ENCODE measurements at regions not wholly inside any gene's neighbourhood (a gene's known extent, or its start where the extent isn't known, plus 50 kb on each side); places are given as distances from the start of the nearest gene placed in this dataset.
A peak's percentile ranks its signal among the peaks of the same experiment; 100 is the strongest.

DNA sequence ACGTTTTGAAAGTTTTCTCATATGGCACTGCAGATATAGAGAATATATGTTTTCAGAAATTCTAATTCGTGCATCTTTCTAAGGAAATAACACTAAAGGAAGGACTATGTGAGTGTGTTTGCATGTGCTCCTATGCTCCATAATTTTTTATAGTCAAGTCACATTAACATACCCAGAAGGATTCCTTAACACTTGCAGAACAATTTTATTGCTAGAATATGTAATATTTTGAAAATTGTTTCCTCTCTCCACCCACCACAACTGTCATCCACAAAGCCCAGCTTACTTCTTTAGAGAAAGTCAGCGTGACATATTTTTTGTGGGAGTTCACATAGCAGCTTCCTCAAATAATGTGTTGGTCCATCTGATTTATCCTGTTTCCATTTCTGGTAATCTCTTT, 604.6 kb upstream of the MGAT4C start:
- no peak for DNase-seq

DNA sequence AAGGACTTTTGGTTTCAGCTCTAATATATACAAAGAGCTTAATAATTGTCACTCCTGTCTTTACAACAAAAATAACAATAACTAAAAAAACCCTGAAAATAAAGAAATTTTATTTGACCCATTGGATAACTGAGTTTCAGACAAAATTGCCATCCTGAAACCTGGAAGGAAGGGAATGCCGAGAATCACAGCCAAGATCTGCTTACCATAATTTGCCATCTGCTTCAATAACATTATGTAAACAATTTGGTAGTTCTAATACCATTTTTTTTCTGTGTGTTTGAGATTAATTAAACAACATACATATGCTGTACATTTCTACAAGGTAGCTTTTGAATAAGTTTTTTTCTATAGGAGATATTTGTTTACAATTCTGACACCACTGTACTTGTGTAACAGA, 596.3 kb upstream of the MGAT4C start:
- no peak for DNase-seq

- DNase-seq: no peak
These were observed 582.5 kb upstream of the MGAT4C start for GRCh38 chr12:86838711-86839110.

- no peak for DNase-seq
These were observed 582.1 kb upstream of the MGAT4C start for GRCh38 chr12:86838260-86838659.

DNA sequence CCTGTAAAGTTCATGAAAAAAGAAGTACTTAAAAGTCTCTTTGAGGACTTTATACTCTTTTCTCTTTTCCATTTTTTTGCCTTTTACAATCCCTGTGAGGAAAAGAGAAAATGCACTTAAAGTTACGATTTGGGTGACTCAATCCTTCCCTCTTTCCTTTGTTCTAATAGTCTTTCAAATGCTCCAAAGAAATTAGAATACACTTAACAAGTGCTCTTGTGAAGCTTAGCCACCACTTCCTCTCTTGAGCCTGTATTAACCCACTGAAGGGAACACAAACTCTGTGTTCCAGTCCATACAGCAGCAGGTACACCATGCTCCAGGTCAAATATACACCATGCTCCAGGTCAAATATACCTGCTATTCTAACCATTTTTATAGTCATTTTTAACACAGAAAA, 581.1 kb upstream of the MGAT4C start:
- DNase-seq: no peak

DNA sequence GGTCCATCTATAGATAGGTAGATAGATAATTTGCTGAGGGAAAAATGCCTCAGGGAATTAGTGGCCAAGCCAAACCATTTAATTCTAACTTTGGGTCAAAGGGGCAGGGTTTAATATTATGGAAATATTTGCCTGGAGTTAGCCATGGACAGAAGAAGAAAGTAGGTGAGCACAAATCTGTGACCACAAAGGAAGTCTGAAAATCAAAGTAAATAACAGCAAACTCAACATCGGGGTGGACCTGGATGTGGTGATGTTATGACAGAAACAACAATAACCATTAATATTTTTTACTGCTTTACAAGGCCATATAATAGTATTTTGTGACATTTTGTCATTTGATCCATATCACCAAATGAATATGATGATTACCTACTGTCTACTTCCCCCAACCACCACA, 578.0 kb upstream of the MGAT4C start:
- no peak for DNase-seq

DNA sequence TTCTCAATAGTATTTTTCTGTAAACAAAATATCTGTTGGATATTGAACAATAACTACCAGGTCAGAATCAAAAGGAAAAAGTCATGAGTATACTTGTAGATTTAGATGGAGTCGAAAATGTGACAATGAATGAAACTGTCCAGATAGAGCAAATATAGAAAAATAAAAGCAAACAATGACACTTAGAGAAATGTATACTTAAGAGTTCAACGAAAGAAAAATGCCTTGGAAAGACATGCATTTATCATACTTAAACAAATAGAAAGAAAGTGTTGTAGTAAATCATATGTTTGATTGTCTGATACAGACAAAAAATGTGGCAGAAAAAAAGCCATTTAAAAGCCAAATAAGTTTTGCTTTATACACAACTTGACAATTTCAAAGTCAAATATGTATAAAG, 571.2 kb upstream of the MGAT4C start:
- no peak for DNase-seq

DNA sequence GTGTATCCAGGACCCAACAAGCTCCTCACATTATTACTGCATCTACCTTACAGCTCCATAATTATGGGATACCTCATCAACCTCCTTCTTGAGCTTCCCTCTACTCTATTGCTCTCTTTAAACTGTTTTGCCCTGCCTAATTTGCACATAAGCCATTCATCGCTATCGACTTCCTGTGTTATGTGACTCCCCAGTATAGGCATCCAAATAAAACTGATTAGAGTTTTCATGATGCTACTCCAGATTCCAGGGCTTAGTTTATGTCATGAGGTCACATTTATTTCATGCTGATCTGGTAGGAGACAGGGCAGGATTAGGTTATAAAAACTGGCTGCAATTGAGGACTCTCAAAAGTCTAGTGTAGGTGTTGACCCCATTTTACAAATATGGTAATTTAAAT, 569.9 kb upstream of the MGAT4C start:
- DNase-seq: no peak

- peak; percentile 51 for DNase-seq
These were observed 545.2 kb upstream of the MGAT4C start for GRCh38 chr12:86801439-86801838.

- no peak for DNase-seq
These were observed 543.4 kb upstream of the MGAT4C start for GRCh38 chr12:86799616-86800015.

DNA sequence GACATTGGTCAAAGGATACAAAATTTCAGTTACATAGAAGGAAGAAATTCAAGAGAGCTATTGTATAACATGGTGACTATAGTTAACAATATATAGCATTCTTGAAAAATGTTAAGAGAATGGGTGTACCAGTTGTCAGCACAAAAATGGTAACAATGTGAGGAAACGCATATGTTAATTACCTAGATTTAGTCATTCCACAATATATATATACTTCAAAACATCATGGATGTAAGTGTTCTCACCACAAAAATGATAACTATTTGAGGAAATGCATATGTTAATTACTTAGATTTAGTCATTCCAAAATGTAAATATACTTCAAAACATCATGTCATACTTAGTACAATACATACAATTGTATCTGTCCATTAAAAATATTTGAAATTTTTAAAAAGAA, 540.4 kb upstream of the MGAT4C start:
- DNase-seq: no peak

DNA sequence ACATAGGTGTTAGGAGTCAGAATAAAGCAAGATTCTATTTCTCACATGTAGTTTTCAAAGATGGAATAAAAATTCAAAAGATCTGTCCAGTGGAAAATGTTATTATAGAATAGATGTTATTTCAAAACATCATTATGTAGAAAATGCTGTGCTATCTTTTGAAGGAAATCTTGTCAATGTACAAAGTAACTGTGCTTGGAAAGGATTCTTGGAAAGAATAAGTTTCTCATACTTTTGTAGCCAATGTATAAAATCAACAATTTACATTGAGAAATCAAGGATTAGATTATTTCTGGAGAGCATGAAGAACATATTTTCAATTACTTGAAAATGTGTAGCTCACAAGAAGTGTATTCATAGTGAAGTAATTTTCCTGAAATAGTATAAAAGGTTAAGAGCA, 532.5 kb upstream of the MGAT4C start:
- DNase-seq: no peak

DNA sequence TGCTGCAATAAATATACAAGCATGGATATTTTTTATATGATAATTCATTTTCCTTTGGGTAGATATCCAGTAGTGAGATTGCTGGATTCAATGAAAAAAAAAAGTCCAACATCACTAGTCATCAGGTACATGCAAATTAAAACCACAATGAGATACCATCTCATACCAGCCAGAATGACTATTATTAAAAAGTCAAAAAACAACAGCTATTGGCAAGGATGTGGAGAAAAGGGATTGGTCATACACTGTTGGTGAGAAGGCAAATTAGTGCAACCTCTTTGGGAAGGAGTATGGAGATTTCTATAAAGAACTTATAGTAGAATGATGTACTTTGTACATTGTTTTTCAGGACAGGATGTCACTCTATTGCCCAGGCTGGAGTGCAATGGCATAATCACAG, 531.2 kb upstream of the MGAT4C start:
- no peak for DNase-seq

DNA sequence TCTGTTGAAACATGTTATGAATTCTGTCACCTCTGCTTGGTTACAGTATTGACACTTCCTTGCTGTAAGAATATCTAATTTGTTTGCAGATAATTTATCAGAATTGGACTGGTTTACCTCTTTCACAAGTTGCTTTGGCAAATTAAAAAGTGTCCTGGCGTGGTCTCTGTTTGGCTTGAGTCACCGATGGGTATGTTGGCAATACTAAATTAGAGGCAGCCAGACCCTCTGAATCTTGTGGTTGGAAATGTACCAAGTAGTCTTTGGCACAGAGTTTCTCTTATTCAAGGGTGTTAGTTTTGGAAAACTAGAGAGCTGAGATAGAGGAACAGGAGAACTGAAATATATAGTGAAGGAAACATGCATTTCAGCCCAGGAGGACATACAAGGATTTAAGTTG, 521.1 kb upstream of the MGAT4C start:
- no peak for DNase-seq

GRCh38 chr12:86774841-86775388, 518.7 kb upstream of the MGAT4C start:
- no peak for DNase-seq

- no peak for DNase-seq
These were observed 516.5 kb upstream of the MGAT4C start for GRCh38 chr12:86772696-86773095.

DNA sequence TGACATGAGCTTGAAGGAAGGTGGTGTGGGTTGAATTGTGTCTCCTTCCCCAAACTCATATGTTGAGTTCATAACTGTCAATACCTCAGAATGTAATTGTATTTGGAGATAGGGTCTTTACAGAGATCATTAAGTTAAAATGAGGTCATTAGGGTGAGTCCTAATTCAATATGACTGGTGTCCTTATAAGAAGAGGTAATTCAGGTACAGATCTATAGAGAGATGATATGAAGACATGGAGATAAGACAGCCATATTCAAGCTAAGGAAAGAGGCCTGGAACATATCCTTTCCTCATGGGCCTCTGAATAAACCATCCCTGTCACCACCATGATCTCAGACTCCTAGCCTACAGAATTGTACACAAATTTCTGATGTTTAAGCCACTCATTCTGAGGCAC, 514.7 kb upstream of the MGAT4C start:
- no peak for DNase-seq

- no peak for DNase-seq
These were observed 492.7 kb upstream of the MGAT4C start for GRCh38 chr12:86748894-86749293.

- no peak for DNase-seq
These were observed 488.5 kb upstream of the MGAT4C start for GRCh38 chr12:86744547-86745212.

- no peak for DNase-seq
These were observed 487.8 kb upstream of the MGAT4C start for GRCh38 chr12:86743875-86744536.

DNA sequence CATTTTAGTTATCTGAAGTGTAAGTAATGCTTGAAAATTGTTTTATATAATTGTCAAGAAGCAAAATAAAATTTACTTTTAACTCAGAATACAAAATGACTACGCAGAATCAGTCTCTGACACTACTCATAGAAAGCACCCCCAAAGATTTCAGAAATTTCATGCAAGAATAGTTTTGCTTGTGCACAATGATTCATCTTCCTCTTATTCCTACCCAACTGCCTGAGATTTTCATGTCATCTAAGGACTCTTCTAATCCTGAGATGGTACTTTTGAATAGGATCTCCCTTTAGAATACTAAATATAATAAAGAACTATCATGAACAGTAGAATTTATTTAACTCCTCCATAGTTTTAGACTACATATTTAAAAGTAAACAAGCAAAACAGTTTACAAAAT, 485.3 kb upstream of the MGAT4C start:
- DNase-seq: peak; percentile 4

DNA sequence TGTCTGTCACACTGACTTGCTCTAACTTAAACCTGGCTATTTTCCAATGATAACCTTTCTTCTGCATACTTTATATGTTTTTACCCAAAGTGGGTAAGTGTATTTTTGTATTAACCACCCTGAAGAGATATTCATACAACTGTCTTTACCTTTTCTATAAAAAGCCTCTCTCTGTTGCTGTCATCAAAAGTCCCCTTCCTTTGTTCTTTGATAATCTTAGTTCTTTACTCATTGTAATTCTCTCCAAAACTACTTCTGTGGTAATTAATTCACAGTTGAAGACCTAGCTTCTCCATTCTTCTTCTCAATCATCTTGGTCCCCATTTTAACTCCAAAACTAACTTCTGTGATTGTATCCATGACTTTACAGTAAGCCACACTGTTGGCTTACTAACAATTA, 479.7 kb upstream of the MGAT4C start:
- no peak for DNase-seq

DNA sequence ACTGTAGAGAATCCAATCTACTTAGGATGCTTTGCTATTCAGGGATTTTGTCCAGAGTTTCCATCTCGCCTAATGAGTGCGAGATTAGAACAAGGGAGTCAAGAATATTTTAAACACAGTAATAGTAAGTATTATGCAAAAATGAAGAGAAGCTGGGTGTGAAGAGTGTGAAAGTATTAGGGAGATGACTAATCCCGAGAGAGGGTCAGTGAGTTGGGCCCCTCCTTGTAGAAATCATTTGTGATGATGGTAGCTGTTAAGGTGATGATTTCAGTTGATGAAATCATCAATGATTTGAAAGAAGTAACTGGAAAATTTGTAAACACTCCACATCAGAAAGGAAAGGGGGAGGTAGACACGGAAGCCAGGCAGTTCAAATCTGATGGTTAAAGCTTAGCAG, 478.9 kb upstream of the MGAT4C start:
- no peak for DNase-seq

GRCh38 chr12:86730233-86730632, 474.0 kb upstream of the MGAT4C start:
- DNase-seq: no peak

DNA sequence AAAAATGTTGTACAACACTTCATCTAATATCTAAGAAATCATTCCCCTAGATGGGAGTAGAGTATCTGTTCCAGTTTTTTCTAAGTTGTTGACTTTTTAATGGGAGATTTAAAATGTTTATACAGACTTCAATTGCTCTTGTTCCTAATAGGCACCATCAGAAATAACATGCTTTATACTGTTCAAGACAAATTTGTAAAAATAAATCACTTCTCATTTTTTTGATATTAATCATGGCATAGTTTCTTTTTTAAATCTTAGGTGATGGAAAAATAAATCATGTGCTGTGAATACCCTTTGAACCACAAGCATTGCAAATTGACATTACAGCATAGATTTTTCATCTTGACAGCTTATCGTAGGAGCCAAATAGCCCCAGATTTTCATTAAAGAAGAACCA, 473.5 kb upstream of the MGAT4C start:
- DNase-seq: no peak

All from kidney glomerular epithelial cell (primary cell).